ENCODE measurements at regions not wholly inside any gene's neighbourhood (a gene's known extent, or its start where the extent isn't known, plus 50 kb on each side); places are given as distances from the start of the nearest gene placed in this dataset.

DNA sequence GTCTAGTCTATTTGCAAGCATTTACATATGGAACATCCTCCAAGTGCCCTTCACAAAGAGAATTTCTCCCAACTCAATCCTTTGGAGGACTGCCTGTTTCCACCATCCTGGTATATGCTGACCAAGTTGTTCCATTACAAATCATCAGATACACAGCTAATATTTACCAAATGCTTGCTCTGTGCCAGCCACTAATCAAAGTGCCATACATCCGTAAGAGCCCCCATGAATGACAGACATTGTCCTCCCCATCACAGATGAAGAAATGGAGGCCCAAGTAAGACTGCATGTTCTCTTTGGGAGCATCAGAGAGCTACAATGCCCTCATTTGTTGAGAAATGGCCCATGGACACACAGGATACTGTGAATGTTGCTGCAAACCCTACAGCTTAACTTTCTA, 130.0 kb upstream of the BACE2 start:
- Histone ChIP-seq H3K36me3 (replicated peaks in 1 of 2; ENCODE audit: control extremely low read depth in 1 of 2, control insufficient read depth in 1 of 2, extremely low read depth in 1 of 2, insufficient read depth in 2 of 2, low read length in 1 of 2) (no peaks in the 10 kb centered on the region), H3K4me1 (ENCODE audit: control insufficient read depth in 2 of 2, insufficient read depth in 2 of 2, low read length in 2 of 2) (no peaks in the 10 kb centered on the region), H2AFZ (ENCODE audit: insufficient read depth, low read depth, low read length, poor library complexity, severe bottlenecking) (no peak overlapping the region), H3K4me3 (ENCODE audit: control extremely low read depth in 1 of 5, extremely low read depth in 1 of 5, insufficient read depth in 1 of 5, low read depth in 2 of 5, low read length in 4 of 5) (no peak overlapping the region), H4K20me1 (ENCODE audit: control insufficient read depth, insufficient read depth, low read length, poor library complexity, severe bottlenecking) (no peaks in the 10 kb centered on the region), H3K27ac (ENCODE audit: low read length in 2 of 2) (no peak overlapping the region), H3K27me3 (replicated peaks in 1 of 4; ENCODE audit: control extremely low read depth in 1 of 4, control insufficient read depth in 3 of 4, insufficient read depth in 4 of 4, low read length in 3 of 4) (peaks cover 0 to 2% (median 0%) of the 10 kb centered on the region in 4 experiments), H3K9ac (ENCODE audit: low read length) (no peak overlapping the region), H3K79me2 (ENCODE audit: control insufficient read depth, insufficient read depth, low read length) (no peaks in the 10 kb centered on the region), H3K9me3 (ENCODE audit: control extremely low read depth in 1 of 3, control insufficient read depth in 2 of 3, insufficient read depth in 1 of 3, low read length in 2 of 3) (no peaks in the 10 kb centered on the region), H3K4me2 (replicated peaks; ENCODE audit: low read depth, low read length, poor library complexity, severe bottlenecking) (no peak overlapping the region)
- H3K9me3 Mint-ChIP-seq (ENCODE audit: insufficient read depth): no peaks in the 10 kb centered on the region
- no peak overlapping the region for H3K27ac Mint-ChIP-seq
- WGBS (ENCODE audit: insufficient coverage): 90% methylated on average over 1 of the region's 1 CpG
- ChIA-PET POLR2A (no interaction called here), CTCF (no interaction called here)
- H3K4me3 Mint-ChIP-seq: no peak overlapping the region
- intact Hi-C loops (cut with micrococcal nuclease): no loop called here
- peaks cover 7% of the 10 kb centered on the region for H3K27me3 Mint-ChIP-seq
- ATAC-seq (ENCODE audit: low read depth): no peak
- no peak for DNase-seq
- H3K4me1 Mint-ChIP-seq: no peaks in the 10 kb centered on the region
- TF ChIP-seq, protein P1, sequence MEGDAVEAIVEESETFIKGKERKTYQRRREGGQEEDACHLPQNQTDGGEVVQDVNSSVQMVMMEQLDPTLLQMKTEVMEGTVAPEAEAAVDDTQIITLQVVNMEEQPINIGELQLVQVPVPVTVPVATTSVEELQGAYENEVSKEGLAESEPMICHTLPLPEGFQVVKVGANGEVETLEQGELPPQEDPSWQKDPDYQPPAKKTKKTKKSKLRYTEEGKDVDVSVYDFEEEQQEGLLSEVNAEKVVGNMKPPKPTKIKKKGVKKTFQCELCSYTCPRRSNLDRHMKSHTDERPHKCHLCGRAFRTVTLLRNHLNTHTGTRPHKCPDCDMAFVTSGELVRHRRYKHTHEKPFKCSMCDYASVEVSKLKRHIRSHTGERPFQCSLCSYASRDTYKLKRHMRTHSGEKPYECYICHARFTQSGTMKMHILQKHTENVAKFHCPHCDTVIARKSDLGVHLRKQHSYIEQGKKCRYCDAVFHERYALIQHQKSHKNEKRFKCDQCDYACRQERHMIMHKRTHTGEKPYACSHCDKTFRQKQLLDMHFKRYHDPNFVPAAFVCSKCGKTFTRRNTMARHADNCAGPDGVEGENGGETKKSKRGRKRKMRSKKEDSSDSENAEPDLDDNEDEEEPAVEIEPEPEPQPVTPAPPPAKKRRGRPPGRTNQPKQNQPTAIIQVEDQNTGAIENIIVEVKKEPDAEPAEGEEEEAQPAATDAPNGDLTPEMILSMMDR (IDR thresholded peaks at IDR 0.05): no peak
- no peak for TF ChIP-seq EZH2 (IDR thresholded peaks at IDR 0.05; ENCODE audit: borderline replicate concordance, insufficient read depth, low read depth, low read length, poor library complexity, severe bottlenecking)

DNA sequence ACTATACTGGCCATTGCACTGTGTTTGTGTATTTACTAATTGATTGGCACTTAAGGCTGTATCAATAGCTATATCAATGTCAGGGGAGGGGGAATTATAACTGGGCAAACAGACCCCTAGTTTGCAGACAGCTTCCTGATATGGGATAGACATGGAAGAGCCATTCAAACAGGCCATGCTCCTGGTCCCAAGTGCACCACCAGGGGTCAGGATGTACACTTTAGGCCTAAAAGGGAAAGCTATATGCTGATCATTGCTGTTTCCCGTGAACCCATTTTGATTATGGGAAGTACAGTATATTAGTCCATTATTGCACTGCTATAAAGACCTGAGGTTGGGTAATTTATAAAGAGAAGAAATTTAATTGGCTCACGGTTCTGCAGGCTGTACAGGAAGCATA, 124.9 kb upstream of the BACE2 start:
- CTCF ChIA-PET: no interaction called here

More for the DNA sequence above, 124.9 kb upstream of the BACE2 start:
- WGBS (ENCODE audit: insufficient coverage): 56% methylated on average over 1 of the region's 2 CpGs
- H3K4me1 Mint-ChIP-seq: no peaks in the 10 kb centered on the region
- ATAC-seq (ENCODE audit: low read depth) (no peak), DNase-seq (no peak)
- Histone ChIP-seq H3K27me3 (replicated peaks in 1 of 4; ENCODE audit: control extremely low read depth in 1 of 4, control insufficient read depth in 3 of 4, insufficient read depth in 4 of 4, low read length in 3 of 4) (no peaks in the 10 kb centered on the region), H3K4me3 (ENCODE audit: control extremely low read depth in 1 of 5, extremely low read depth in 1 of 5, insufficient read depth in 1 of 5, low read depth in 2 of 5, low read length in 4 of 5) (no peak overlapping the region), H4K20me1 (ENCODE audit: control insufficient read depth, insufficient read depth, low read length, poor library complexity, severe bottlenecking) (no peaks in the 10 kb centered on the region), H3K4me2 (replicated peaks; ENCODE audit: low read depth, low read length, poor library complexity, severe bottlenecking) (no peak overlapping the region), H3K4me1 (ENCODE audit: control insufficient read depth in 2 of 2, insufficient read depth in 2 of 2, low read length in 2 of 2) (no peaks in the 10 kb centered on the region), H2AFZ (ENCODE audit: insufficient read depth, low read depth, low read length, poor library complexity, severe bottlenecking) (no peak overlapping the region), H3K36me3 (replicated peaks in 1 of 2; ENCODE audit: control extremely low read depth in 1 of 2, control insufficient read depth in 1 of 2, extremely low read depth in 1 of 2, insufficient read depth in 2 of 2, low read length in 1 of 2) (no peaks in the 10 kb centered on the region), H3K9ac (ENCODE audit: low read length) (no peak overlapping the region), H3K9me3 (ENCODE audit: control extremely low read depth in 1 of 3, control insufficient read depth in 2 of 3, insufficient read depth in 1 of 3, low read length in 2 of 3) (no peaks in the 10 kb centered on the region), H3K79me2 (ENCODE audit: control insufficient read depth, insufficient read depth, low read length) (no peaks in the 10 kb centered on the region), H3K27ac (ENCODE audit: low read length in 2 of 2) (no peak overlapping the region)
- intact Hi-C loops (cut with micrococcal nuclease): no loop called here
- POLR2A ChIA-PET: no interaction called here
- H3K4me3 Mint-ChIP-seq: no peak overlapping the region
- H3K9me3 Mint-ChIP-seq (ENCODE audit: insufficient read depth): no peaks in the 10 kb centered on the region
- H3K27ac Mint-ChIP-seq: no peak overlapping the region
- TF ChIP-seq EZH2 (IDR thresholded peaks at IDR 0.05; ENCODE audit: borderline replicate concordance, insufficient read depth, low read depth, low read length, poor library complexity, severe bottlenecking): no peak
- TF ChIP-seq, protein P1 (IDR thresholded peaks at IDR 0.05): no peak
- peaks cover 12% of the 10 kb centered on the region for H3K27me3 Mint-ChIP-seq
